CD4-positive, alpha-beta T cell (primary cell): ENCODE measurements at regions not wholly inside any gene's neighbourhood (a gene's known extent, or its start where the extent isn't known, plus 50 kb on each side); places are given as distances from the start of the nearest gene placed in this dataset.

Experiments
- ATAC-seq: fragments of 200-7000 bp; cut with Tn5 transposase; one replicate; pipeline ENCODE4 v1.10.0; 2022; ENCODE audit warnings: mild to moderate bottlenecking; ENCODE audit not compliant: poor library complexity
- CTCF ChIA-PET: fragments of 350-600 bp; sonication (Branson Sonifier 250); formaldehyde crosslinking; loops from one replicate; lab custom pipeline; 2021; ENCODE audit warnings: antibody characterized with exemption, inconsistent platforms; lab: Charles Lee
- POLR2A ChIA-PET: fragments of 350-600 bp; sonication (Branson Sonifier 250); formaldehyde crosslinking; loops from one replicate; lab custom pipeline; 2021; ENCODE audit warnings: antibody characterized with exemption, inconsistent platforms; lab: Charles Lee
- DNase-seq, 14 experiments: peaks; one replicate each; pipeline ENCODE4 v3.0.0-alpha.2; 2013 to 2020; ENCODE audit warnings: mixed read lengths in 2 of 14
- H3K27ac ChIP-seq, 2 donors: one replicate each; pipeline versions ENCODE4 v1.5.1 to v1.7.0; 2013; ENCODE audit warnings: low read length in 2 of 2, low read depth in 1 of 2, mild to moderate bottlenecking in 1 of 2
- H3K27me3 ChIP-seq, 2 experiments: 1 replicate in 1 of 2; 2 replicates in 1 of 2; pipeline versions ENCODE4 v1.6.1 to v1.7.0; 2013; ENCODE audit warnings: low read length in 2 of 2, control low read depth in 1 of 2, mild to moderate bottlenecking in 1 of 2, moderate library complexity in 1 of 2; ENCODE audit not compliant: insufficient read depth in 2 of 2, control insufficient read depth in 1 of 2
- H3K36me3 ChIP-seq: one replicate; pipeline ENCODE4 v1.6.1; 2013; ENCODE audit warnings: low read length, control low read depth; ENCODE audit not compliant: insufficient read depth
- H3K4me1 ChIP-seq: one replicate; pipeline ENCODE4 v1.6.1; 2013; ENCODE audit warnings: low read length, control low read depth; ENCODE audit not compliant: insufficient read depth
- H3K4me3 ChIP-seq: one replicate; pipeline ENCODE4 v1.5.1; 2013; ENCODE audit warnings: mild to moderate bottlenecking, low read length, moderate library complexity
- H3K9me3 ChIP-seq, 2 experiments: 1 replicate in 1 of 2; 2 replicates in 1 of 2; pipeline versions ENCODE4 v1.6.1 to v1.7.0; 2013; ENCODE audit warnings: low read length in 2 of 2, mild to moderate bottlenecking in 2 of 2, control low read depth in 1 of 2, moderate library complexity in 1 of 2; ENCODE audit not compliant: control insufficient read depth in 1 of 2, insufficient read depth in 1 of 2
- H3K27ac Mint-ChIP-seq: one replicate; pipeline ENCODE4 v1.8.0; 2020; ENCODE audit warnings: mixed read lengths
- H3K27me3 Mint-ChIP-seq: one replicate; pipeline ENCODE4 v1.8.0; 2021; ENCODE audit warnings: mixed read lengths
- H3K36me3 Mint-ChIP-seq: one replicate; pipeline ENCODE4 v1.8.0; 2021; ENCODE audit warnings: low read depth, mixed read lengths
- H3K4me1 Mint-ChIP-seq: one replicate; pipeline ENCODE4 v1.8.0; 2021; ENCODE audit warnings: low read depth, mixed read lengths
- H3K4me3 Mint-ChIP-seq: one replicate; pipeline ENCODE4 v1.8.0; 2020; ENCODE audit warnings: mild to moderate bottlenecking, mixed read lengths
- H3K9me3 Mint-ChIP-seq: one replicate; pipeline ENCODE4 v1.8.0; 2020; ENCODE audit warnings: mixed read lengths
- intact Hi-C, 2 experiments: fragments of 100-400 bp; cut with DNase I in 1 of 2; cut with micrococcal nuclease in 1 of 2; formaldehyde crosslinking; loops; one replicate each; pipeline versions ENCODE4 v1.15.1 to v1.9.0; 2023 to 2025; cut with DNase I, micrococcal nuclease
- TF ChIP-seq, protein P1 (sequence below): fragments of 200-600 bp; IDR thresholded peaks from one replicate; pipeline ENCODE4 v1.8.0; 2022; ENCODE audit warnings: antibody characterized with exemption, mild to moderate bottlenecking

DNA sequence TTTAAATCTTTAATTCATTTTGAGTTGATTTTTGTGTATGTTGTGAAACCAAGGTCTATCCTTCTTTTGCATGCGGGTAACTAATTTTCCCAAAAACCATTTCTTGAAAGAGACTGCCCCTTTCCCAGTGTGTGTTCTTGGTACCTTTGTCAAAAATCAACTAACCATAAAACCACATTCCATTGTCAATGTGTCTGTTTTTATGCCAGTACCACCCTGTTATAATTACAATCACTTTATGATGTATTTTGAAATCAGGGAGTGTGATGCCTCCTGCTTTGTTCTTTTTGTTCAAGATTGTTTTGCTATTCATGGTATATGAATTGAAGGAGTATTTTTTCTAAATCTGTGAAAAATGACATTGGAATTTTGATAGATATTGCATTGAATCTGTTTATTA lies 689.6 kb downstream of the TSN start:
- H3K27me3 Mint-ChIP-seq = peaks cover 5% of the 10 kb centered on the region
- POLR2A ChIA-PET = no interaction called here
- intact Hi-C loops = no loop called here
- TF ChIP-seq, protein P1, sequence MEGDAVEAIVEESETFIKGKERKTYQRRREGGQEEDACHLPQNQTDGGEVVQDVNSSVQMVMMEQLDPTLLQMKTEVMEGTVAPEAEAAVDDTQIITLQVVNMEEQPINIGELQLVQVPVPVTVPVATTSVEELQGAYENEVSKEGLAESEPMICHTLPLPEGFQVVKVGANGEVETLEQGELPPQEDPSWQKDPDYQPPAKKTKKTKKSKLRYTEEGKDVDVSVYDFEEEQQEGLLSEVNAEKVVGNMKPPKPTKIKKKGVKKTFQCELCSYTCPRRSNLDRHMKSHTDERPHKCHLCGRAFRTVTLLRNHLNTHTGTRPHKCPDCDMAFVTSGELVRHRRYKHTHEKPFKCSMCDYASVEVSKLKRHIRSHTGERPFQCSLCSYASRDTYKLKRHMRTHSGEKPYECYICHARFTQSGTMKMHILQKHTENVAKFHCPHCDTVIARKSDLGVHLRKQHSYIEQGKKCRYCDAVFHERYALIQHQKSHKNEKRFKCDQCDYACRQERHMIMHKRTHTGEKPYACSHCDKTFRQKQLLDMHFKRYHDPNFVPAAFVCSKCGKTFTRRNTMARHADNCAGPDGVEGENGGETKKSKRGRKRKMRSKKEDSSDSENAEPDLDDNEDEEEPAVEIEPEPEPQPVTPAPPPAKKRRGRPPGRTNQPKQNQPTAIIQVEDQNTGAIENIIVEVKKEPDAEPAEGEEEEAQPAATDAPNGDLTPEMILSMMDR = no peak
- H3K27ac Mint-ChIP-seq = no peak overlapping the region
- peaks cover 2% of the 10 kb centered on the region for H3K9me3 Mint-ChIP-seq
- no peaks in the 10 kb centered on the region for H3K36me3 Mint-ChIP-seq
- Histone ChIP-seq H3K4me1 (no peaks in the 10 kb centered on the region), H3K27ac (no peak overlapping the region), H3K27me3 (no peaks in the 10 kb centered on the region), H3K4me3 (no peak overlapping the region), H3K36me3 (no peaks in the 10 kb centered on the region), H3K9me3 (no peaks in the 10 kb centered on the region)
- no peak overlapping the region for H3K4me3 Mint-ChIP-seq
- ATAC-seq (no peak), DNase-seq (no peak)
- CTCF ChIA-PET = no interaction called here
- H3K4me1 Mint-ChIP-seq = no peaks in the 10 kb centered on the region

DNA sequence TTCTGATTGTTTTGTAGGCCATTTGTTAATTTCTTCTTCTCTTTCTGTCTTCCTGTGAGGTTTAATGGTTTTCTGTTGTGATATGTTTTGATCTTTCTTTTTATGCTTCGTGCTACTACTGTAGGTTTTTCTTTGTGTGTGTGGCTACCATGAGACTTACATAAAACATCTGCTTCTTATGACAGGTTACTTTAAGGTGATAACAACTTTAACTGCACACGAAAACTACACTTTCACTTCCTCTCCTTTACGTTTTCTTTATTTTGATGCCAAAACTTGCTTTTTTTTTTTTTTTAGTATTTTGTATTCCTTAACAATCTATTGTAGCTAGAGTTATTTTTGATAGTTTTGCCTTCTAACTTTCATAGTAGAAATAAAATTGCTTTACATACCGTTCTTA lies 691.3 kb downstream of the TSN start:
- no peak for ATAC-seq

DNA sequence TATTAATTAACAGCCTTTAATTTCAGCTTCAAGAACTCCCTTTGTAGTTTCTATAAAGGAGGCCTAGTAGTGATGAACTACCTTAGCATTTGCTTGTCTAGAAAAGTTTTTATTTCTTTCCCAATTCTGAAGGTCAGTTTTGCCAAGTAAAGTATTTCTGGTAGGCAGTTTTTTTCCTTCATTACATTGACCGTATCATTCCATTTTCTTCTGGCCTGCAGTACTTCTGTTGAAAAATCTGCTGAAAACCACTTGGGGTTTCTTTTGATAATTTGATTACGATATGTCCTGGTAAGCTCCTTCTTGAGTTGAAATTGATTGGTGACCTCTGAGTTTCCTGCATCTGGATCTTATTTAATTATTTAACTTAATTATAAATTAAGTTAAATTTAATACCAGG lies 691.8 kb downstream of the TSN start:
- H3K4me3 ChIP-seq = no peak overlapping the region
- H3K36me3 ChIP-seq = no peaks in the 10 kb centered on the region
- POLR2A ChIA-PET = no interaction called here
- no peak for DNase-seq
- H3K27ac ChIP-seq = no peak overlapping the region
- no peaks in the 10 kb centered on the region for H3K27me3 ChIP-seq
- Mint-ChIP-seq H3K4me3 (no peak overlapping the region), H3K27me3 (peaks cover 9% of the 10 kb centered on the region), H3K27ac (no peak overlapping the region), H3K4me1 (no peaks in the 10 kb centered on the region), H3K36me3 (no peaks in the 10 kb centered on the region), H3K9me3 (peaks cover 4% of the 10 kb centered on the region)
- H3K9me3 ChIP-seq = peaks cover 0 to 3% of the 10 kb centered on the region in 2 experiments
- intact Hi-C loops = no loop called here
- TF ChIP-seq, protein P1 = no peak
- CTCF ChIA-PET = no interaction called here
- H3K4me1 ChIP-seq = no peaks in the 10 kb centered on the region
- ATAC-seq = no peak

More for the DNA sequence above, 691.3 kb downstream of the TSN start:
- H3K9me3 Mint-ChIP-seq = peaks cover 4% of the 10 kb centered on the region
- Histone ChIP-seq H3K36me3 (no peaks in the 10 kb centered on the region), H3K27ac (no peak overlapping the region), H3K9me3 (peaks cover 0 to 3% of the 10 kb centered on the region in 2 experiments), H3K4me3 (no peak overlapping the region), H3K27me3 (no peaks in the 10 kb centered on the region), H3K4me1 (no peaks in the 10 kb centered on the region)
- H3K4me1 Mint-ChIP-seq = no peaks in the 10 kb centered on the region
- TF ChIP-seq, protein P1 = no peak
- ChIA-PET CTCF (no interaction called here), POLR2A (no interaction called here)
- no peak overlapping the region for H3K4me3 Mint-ChIP-seq
- peaks cover 9% of the 10 kb centered on the region for H3K27me3 Mint-ChIP-seq
- no peak for DNase-seq
- intact Hi-C loops = no loop called here
- no peaks in the 10 kb centered on the region for H3K36me3 Mint-ChIP-seq
- H3K27ac Mint-ChIP-seq = no peak overlapping the region
